IMR-90 (cell line): ENCODE measurements at regions not wholly inside any gene's neighbourhood (a gene's known extent, or its start where the extent isn't known, plus 50 kb on each side); places are given as distances from the start of the nearest gene placed in this dataset.

Experiments
- ATAC-seq: fragments of 200-7000 bp; cut with Tn5 transposase; 2 replicates; pipeline ENCODE4 v1.9.1; 2020; ENCODE audit warnings: low read depth, mild to moderate bottlenecking, moderate library complexity
- BruUV-seq: library from RNA; stranded (reverse); fragments of 400-500 nt; replicated peaks from 2 replicates; lab custom pipeline; 2021; lab: Mats Ljungman, UMichigan
- CTCF ChIA-PET: fragments of 300-600 bp; formaldehyde crosslinking; extraction: SDS; loops from one replicate; lab custom pipeline; 2021; ENCODE audit warnings: antibody characterized with exemption; lab: Yijun Ruan, JAX
- POLR2A ChIA-PET: fragments of 300-600 bp; sonication (Branson Sonifier 250); formaldehyde crosslinking; loops from one replicate; lab custom pipeline; 2022; ENCODE audit warnings: antibody characterized with exemption; ENCODE audit not compliant: unreplicated experiment; lab: Charles Lee
- DNase-seq: peaks from one replicate; pipeline ENCODE4 v3.0.0; 2013
- H2AFZ ChIP-seq: replicated peaks from 2 replicates; pipeline ENCODE3; 2013; ENCODE audit warnings: low read length, mild to moderate bottlenecking; ENCODE audit not compliant: poor library complexity
- H2AK5ac ChIP-seq: 2 replicates; pipeline ENCODE4 v1.6.1; 2013; ENCODE audit warnings: low read depth, low read length, inconsistent platforms
- H2AK9ac ChIP-seq: replicated peaks from 2 replicates; pipeline ENCODE3; 2013; ENCODE audit warnings: mild to moderate bottlenecking, low read depth, low read length, moderate library complexity; ENCODE audit not compliant: poor library complexity
- H2BK120ac ChIP-seq: 2 replicates; pipeline ENCODE4 v1.6.1; 2013; ENCODE audit warnings: low read depth, low read length, inconsistent platforms
- H2BK15ac ChIP-seq: 3 replicates; pipeline ENCODE4 v1.6.1; 2013; ENCODE audit warnings: low read depth, low read length, inconsistent platforms
- H2BK20ac ChIP-seq: 2 replicates; pipeline ENCODE4 v1.6.1; 2013; ENCODE audit warnings: low read depth, mild to moderate bottlenecking, inconsistent platforms, low read length, moderate library complexity
- H2BK5ac ChIP-seq: 2 replicates; pipeline ENCODE4 v1.6.1; 2013; ENCODE audit warnings: mild to moderate bottlenecking, low read depth, low read length, inconsistent platforms; ENCODE audit not compliant: poor library complexity, severe bottlenecking
- H3K14ac ChIP-seq: replicated peaks from 2 replicates; pipeline ENCODE4 v1.6.1; 2013; ENCODE audit warnings: low read depth, low read length, inconsistent platforms
- H3K18ac ChIP-seq: 2 replicates; pipeline ENCODE4 v1.6.1; 2013; ENCODE audit warnings: low read depth, low read length, control low read depth
- H3K23ac ChIP-seq: 2 replicates; pipeline ENCODE4 v1.6.1; 2013; ENCODE audit warnings: low read depth, low read length, inconsistent platforms
- H3K27ac ChIP-seq: 2 replicates; pipeline ENCODE4 v1.5.1; 2013; ENCODE audit warnings: mild to moderate bottlenecking, control low read depth, low read length; ENCODE audit not compliant: insufficient read depth
- H3K27me3 ChIP-seq: 2 replicates; pipeline ENCODE4 v1.6.1; 2013; ENCODE audit warnings: low read length; ENCODE audit not compliant: control insufficient read depth, insufficient read depth
- H3K36me3 ChIP-seq: 2 replicates; pipeline ENCODE4 v1.6.1; 2013; ENCODE audit warnings: low read length, mixed read lengths; ENCODE audit not compliant: control insufficient read depth, insufficient read depth
- H3K4ac ChIP-seq: 2 replicates; pipeline ENCODE4 v1.6.1; 2013; ENCODE audit warnings: low read depth, low read length, inconsistent platforms
- H3K4me1 ChIP-seq: 2 replicates; pipeline ENCODE4 v1.6.1; 2013; ENCODE audit warnings: low read length, mixed read lengths; ENCODE audit not compliant: control insufficient read depth, insufficient read depth
- H3K4me2 ChIP-seq: 2 replicates; pipeline ENCODE4 v1.6.1; 2013; ENCODE audit warnings: low read depth, mild to moderate bottlenecking, control low read depth, low read length, moderate library complexity
- H3K4me3 ChIP-seq: 2 replicates; pipeline ENCODE4 v1.5.1; 2013; ENCODE audit warnings: low read depth, mild to moderate bottlenecking, control low read depth, low read length, moderate library complexity; ENCODE audit not compliant: insufficient read depth
- H3K56ac ChIP-seq: 2 replicates; pipeline ENCODE4 v1.6.1; 2013; ENCODE audit warnings: low read length, inconsistent platforms; ENCODE audit not compliant: insufficient read depth; ENCODE audit errors: extremely low read depth
- H3K79me1 ChIP-seq, 2 experiments: 2 replicates each; pipeline ENCODE4 v1.6.1; 2013; ENCODE audit warnings: low read length in 2 of 2, inconsistent platforms in 1 of 2, low read depth in 1 of 2
- H3K9ac ChIP-seq: 2 replicates; pipeline ENCODE4 v1.6.1; 2013; ENCODE audit warnings: low read depth, low read length, control low read depth
- H3K9me1 ChIP-seq: 2 replicates; pipeline ENCODE4 v1.6.1; 2013; ENCODE audit warnings: low read length, inconsistent platforms; ENCODE audit not compliant: insufficient read depth
- H3K9me3 ChIP-seq: 2 replicates; pipeline ENCODE4 v1.6.1; 2013; ENCODE audit warnings: low read length; ENCODE audit not compliant: control insufficient read depth, insufficient read depth
- H4K20me1 ChIP-seq: 2 replicates; pipeline ENCODE4 v1.6.1; 2013; ENCODE audit warnings: low read length, inconsistent platforms; ENCODE audit not compliant: insufficient read depth
- H4K5ac ChIP-seq: 2 replicates; pipeline ENCODE4 v1.6.1; 2013; ENCODE audit warnings: mild to moderate bottlenecking, low read depth, low read length, control low read depth
- H4K8ac ChIP-seq, 2 experiments: 2 replicates each; pipeline ENCODE4 v1.6.1; 2013; ENCODE audit warnings: low read depth in 2 of 2, low read length in 2 of 2, control low read depth in 1 of 2, inconsistent platforms in 1 of 2
- H4K91ac ChIP-seq: 2 replicates; pipeline ENCODE4 v1.6.1; 2013; ENCODE audit warnings: low read depth, low read length, inconsistent platforms; ENCODE audit not compliant: insufficient read depth
- BHLHE40 ChIP-seq: fragments of 150-350 bp; IDR thresholded peaks from 2 replicates; pipeline ENCODE4 v1.6.1; 2016; ENCODE audit warnings: mild to moderate bottlenecking, low read depth, low read length
- CEBPB ChIP-seq: IDR thresholded peaks from 2 replicates; pipeline ENCODE4 v1.6.1; 2012; ENCODE audit warnings: low read depth, low read length, improper control_type of control experiment
- CHD1 ChIP-seq: IDR thresholded peaks from 2 replicates; pipeline ENCODE4 v1.6.1; 2012; ENCODE audit warnings: low read depth, low read length, improper control_type of control experiment
- ELK1 ChIP-seq: fragments of 150-350 bp; IDR thresholded peaks from 2 replicates; pipeline ENCODE4 v1.6.1; 2016; ENCODE audit warnings: low read depth, mild to moderate bottlenecking, low read length, moderate library complexity, borderline replicate concordance
- FOS ChIP-seq: fragments of 150-350 bp; IDR thresholded peaks from 2 replicates; pipeline ENCODE4 v1.6.1; 2016; ENCODE audit warnings: low read depth, low read length
- MAFK ChIP-seq: IDR thresholded peaks from 2 replicates; pipeline ENCODE4 v1.6.1; 2012; ENCODE audit warnings: low read depth, low read length, improper control_type of control experiment
- MAZ ChIP-seq: IDR thresholded peaks from 2 replicates; pipeline ENCODE4 v1.6.1; 2012; ENCODE audit warnings: low read depth, mild to moderate bottlenecking, low read length, improper control_type of control experiment, moderate library complexity, borderline replicate concordance
- MXI1 ChIP-seq: IDR thresholded peaks from 2 replicates; pipeline ENCODE4 v1.6.1; 2012; ENCODE audit warnings: low read depth, mild to moderate bottlenecking, low read length, moderate library complexity, borderline replicate concordance
- NFE2L2 ChIP-seq: fragments of 150-350 bp; IDR thresholded peaks from 2 replicates; pipeline ENCODE4 v1.6.1; 2016; ENCODE audit warnings: low read depth, mild to moderate bottlenecking, low read length
- POLR2A ChIP-seq: IDR thresholded peaks from 2 replicates; pipeline ENCODE4 v1.6.1; 2012; ENCODE audit warnings: mild to moderate bottlenecking, low read depth, low read length
- RAD21 ChIP-seq: IDR thresholded peaks from 2 replicates; pipeline ENCODE4 v1.6.1; 2012; ENCODE audit warnings: low read length, improper control_type of control experiment
- RCOR1 ChIP-seq: IDR thresholded peaks from 2 replicates; pipeline ENCODE4 v1.6.1; 2012; ENCODE audit warnings: mild to moderate bottlenecking, low read length, improper control_type of control experiment; ENCODE audit not compliant: insufficient replicate concordance
- RFX5 ChIP-seq: IDR thresholded peaks from 2 replicates; pipeline ENCODE4 v1.8.0; 2012; ENCODE audit warnings: low read depth, mild to moderate bottlenecking, low read length, moderate library complexity
- SMC3 ChIP-seq: fragments of 150-350 bp; IDR thresholded peaks from 2 replicates; pipeline ENCODE4 v1.6.1; 2016; ENCODE audit warnings: low read depth, mild to moderate bottlenecking, antibody characterized with exemption, low read length, moderate library complexity
- WGBS, 2 experiments: methylation state at CpG; one replicate each; pipeline versions ENCODE4 v1.1.5 to v1.1.7; 2013; ENCODE audit warnings: missing lambda C conversion rate in 2 of 2; ENCODE audit not compliant: insufficient read length in 1 of 2; ENCODE audit errors: extremely low coverage in 2 of 2; 5-methylcytosine and 5-hydroxymethylcytosine counted together
- dilution Hi-C: fragments of 300-500 bp; cut with HindIII; formaldehyde crosslinking; loops from one replicate; pipeline ENCODE4 v1.14.3; 2018; ENCODE audit warnings: low sequenced_read_pairs; ENCODE audit not compliant: unreplicated experiment
- in situ Hi-C: fragments of 300-500 bp; cut with MboI; formaldehyde crosslinking; loops from 3 replicates; pipeline ENCODE4 v1.14.3; 2019; ENCODE audit warnings: low sequenced_read_pairs, inconsistent platforms, mixed read lengths
- intact Hi-C: fragments of 100-400 bp; cut with micrococcal nuclease; formaldehyde crosslinking; loops from 2 replicates; pipeline ENCODE4 v1.10.0; 2022
- TF ChIP-seq, protein P1 (sequence below): conservative IDR thresholded peaks from 2 replicates; pipeline ENCODE4 v1.5.1; 2012; ENCODE audit warnings: mild to moderate bottlenecking, low read depth, low read length, improper control_type of control experiment
- TF ChIP-seq, protein P2 (sequence below): fragments of 150-350 bp; IDR thresholded peaks from 2 replicates; pipeline ENCODE4 v1.6.1; 2017; ENCODE audit warnings: mild to moderate bottlenecking, antibody characterized with exemption, low read length, low read depth

GRCh38 chr1:113276507-113276906, 113.8 kb upstream of the MAGI3 start:
- Histone ChIP-seq H3K27me3 (peaks cover 3% of the 10 kb centered on the region; the same call in 1 of the 2 replicates), H3K36me3 (no peaks in the 10 kb centered on the region), H3K9ac (no peak overlapping the region), H2AK9ac (no peak overlapping the region), H2BK5ac (no peak overlapping the region), H4K5ac (no peak overlapping the region), H3K9me3 (no peaks in the 10 kb centered on the region), H4K20me1 (no peaks in the 10 kb centered on the region), H3K9me1 (no peaks in the 10 kb centered on the region), H3K27ac (no peak overlapping the region), H3K23ac (no peak overlapping the region), H3K4me1 (no peaks in the 10 kb centered on the region), H2BK15ac (no peak overlapping the region), H3K56ac (no peak overlapping the region), H2AFZ (no peak overlapping the region), H4K91ac (no peak overlapping the region), H3K4ac (no peak overlapping the region), H3K79me1 (no peaks in the 10 kb centered on the region), H2BK120ac (no peak overlapping the region), H3K14ac (no peak overlapping the region), H3K18ac (no peak overlapping the region), H2BK20ac (no peak overlapping the region), H4K8ac (no peak overlapping the region), H3K4me2 (no peak overlapping the region), H2AK5ac (no peak overlapping the region), H3K4me3 (no peak overlapping the region)
- no peak for DNase-seq
- ChIA-PET CTCF (no interaction called here), POLR2A (interaction anchor here (0.7 kb wide), 1 partner anchor 13 kb away, joined by 3 read pairs; no protein-coding TSS in a partner anchor)
- TF ChIP-seq MAFK (no peak), ELK1 (no peak), NFE2L2 (no peak), RAD21 (no peak), FOS (no peak), CHD1 (no peak), SMC3 (no peak), POLR2A (no peak), RCOR1 (no peak), MXI1 (no peak), RFX5 (no peak), BHLHE40 (no peak), CEBPB (no peak), MAZ (no peak)
- TF ChIP-seq, protein P1, sequence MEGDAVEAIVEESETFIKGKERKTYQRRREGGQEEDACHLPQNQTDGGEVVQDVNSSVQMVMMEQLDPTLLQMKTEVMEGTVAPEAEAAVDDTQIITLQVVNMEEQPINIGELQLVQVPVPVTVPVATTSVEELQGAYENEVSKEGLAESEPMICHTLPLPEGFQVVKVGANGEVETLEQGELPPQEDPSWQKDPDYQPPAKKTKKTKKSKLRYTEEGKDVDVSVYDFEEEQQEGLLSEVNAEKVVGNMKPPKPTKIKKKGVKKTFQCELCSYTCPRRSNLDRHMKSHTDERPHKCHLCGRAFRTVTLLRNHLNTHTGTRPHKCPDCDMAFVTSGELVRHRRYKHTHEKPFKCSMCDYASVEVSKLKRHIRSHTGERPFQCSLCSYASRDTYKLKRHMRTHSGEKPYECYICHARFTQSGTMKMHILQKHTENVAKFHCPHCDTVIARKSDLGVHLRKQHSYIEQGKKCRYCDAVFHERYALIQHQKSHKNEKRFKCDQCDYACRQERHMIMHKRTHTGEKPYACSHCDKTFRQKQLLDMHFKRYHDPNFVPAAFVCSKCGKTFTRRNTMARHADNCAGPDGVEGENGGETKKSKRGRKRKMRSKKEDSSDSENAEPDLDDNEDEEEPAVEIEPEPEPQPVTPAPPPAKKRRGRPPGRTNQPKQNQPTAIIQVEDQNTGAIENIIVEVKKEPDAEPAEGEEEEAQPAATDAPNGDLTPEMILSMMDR: no peak
- TF ChIP-seq, protein P2, sequence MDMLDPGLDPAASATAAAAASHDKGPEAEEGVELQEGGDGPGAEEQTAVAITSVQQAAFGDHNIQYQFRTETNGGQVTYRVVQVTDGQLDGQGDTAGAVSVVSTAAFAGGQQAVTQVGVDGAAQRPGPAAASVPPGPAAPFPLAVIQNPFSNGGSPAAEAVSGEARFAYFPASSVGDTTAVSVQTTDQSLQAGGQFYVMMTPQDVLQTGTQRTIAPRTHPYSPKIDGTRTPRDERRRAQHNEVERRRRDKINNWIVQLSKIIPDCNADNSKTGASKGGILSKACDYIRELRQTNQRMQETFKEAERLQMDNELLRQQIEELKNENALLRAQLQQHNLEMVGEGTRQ: no peak
- intact Hi-C loops (no loop called here), dilution Hi-C loops (no loop called here), in situ Hi-C loops (no loop called here)
- ATAC-seq: no peak
- no CpG with 5 or more reads among the region's 4 CpGs for WGBS, 2 experiments
- no TSS peak for BruUV-seq
